Body of pancreas (tissue), 4 donors: ENCODE measurements at regions not wholly inside any gene's neighbourhood (a gene's known extent, or its start where the extent isn't known, plus 50 kb on each side); places are given as distances from the start of the nearest gene placed in this dataset.

Experiments
- POLR2A ChIP-seq, 3 donors: fragments of 450-650 bp; IDR thresholded peaks; one replicate each; pipeline ENCODE4 v1.6.1; 2016; ENCODE audit warnings: antibody characterized with exemption in 3 of 3, mild to moderate bottlenecking in 2 of 3
- TF ChIP-seq, protein P1 (sequence below), 7 experiments: fragments of 450-650 bp in 4 of 7; fragments of 200-600 bp in 3 of 7; sonication (generic) in 3 of 7; IDR thresholded peaks; one replicate each; pipeline ENCODE4 v1.5.1; 2016 to 2019; ENCODE audit warnings: antibody characterized with exemption in 7 of 7

DNA sequence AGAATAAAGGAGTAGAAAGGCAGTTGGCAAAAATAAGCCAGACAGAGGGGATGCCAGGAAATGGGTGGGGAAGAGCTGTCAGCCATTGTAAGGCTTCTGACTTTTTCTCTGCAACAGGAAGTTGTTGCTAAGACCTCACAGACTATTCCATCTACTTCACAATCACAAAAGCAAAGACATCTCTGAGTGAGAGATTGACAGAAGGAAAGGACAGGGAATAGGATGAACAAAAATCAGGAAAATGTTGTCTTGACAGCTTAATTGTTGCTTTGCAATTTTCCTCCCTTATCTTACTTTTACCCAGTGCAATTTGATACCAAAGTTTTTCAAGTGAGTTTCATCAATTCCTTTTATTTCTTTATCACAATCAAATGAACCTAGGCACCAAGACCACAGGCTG lies 291.2 kb downstream of the CBLN4 start:
- TF ChIP-seq, protein P1, sequence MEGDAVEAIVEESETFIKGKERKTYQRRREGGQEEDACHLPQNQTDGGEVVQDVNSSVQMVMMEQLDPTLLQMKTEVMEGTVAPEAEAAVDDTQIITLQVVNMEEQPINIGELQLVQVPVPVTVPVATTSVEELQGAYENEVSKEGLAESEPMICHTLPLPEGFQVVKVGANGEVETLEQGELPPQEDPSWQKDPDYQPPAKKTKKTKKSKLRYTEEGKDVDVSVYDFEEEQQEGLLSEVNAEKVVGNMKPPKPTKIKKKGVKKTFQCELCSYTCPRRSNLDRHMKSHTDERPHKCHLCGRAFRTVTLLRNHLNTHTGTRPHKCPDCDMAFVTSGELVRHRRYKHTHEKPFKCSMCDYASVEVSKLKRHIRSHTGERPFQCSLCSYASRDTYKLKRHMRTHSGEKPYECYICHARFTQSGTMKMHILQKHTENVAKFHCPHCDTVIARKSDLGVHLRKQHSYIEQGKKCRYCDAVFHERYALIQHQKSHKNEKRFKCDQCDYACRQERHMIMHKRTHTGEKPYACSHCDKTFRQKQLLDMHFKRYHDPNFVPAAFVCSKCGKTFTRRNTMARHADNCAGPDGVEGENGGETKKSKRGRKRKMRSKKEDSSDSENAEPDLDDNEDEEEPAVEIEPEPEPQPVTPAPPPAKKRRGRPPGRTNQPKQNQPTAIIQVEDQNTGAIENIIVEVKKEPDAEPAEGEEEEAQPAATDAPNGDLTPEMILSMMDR (IDR thresholded peaks at IDR 0.05): no peak
- TF ChIP-seq POLR2A (IDR thresholded peaks at IDR 0.05): no peak
